ENCODE measurements at regions not wholly inside any gene's neighbourhood (a gene's known extent, or its start where the extent isn't known, plus 50 kb on each side); places are given as distances from the start of the nearest gene placed in this dataset.

DNA sequence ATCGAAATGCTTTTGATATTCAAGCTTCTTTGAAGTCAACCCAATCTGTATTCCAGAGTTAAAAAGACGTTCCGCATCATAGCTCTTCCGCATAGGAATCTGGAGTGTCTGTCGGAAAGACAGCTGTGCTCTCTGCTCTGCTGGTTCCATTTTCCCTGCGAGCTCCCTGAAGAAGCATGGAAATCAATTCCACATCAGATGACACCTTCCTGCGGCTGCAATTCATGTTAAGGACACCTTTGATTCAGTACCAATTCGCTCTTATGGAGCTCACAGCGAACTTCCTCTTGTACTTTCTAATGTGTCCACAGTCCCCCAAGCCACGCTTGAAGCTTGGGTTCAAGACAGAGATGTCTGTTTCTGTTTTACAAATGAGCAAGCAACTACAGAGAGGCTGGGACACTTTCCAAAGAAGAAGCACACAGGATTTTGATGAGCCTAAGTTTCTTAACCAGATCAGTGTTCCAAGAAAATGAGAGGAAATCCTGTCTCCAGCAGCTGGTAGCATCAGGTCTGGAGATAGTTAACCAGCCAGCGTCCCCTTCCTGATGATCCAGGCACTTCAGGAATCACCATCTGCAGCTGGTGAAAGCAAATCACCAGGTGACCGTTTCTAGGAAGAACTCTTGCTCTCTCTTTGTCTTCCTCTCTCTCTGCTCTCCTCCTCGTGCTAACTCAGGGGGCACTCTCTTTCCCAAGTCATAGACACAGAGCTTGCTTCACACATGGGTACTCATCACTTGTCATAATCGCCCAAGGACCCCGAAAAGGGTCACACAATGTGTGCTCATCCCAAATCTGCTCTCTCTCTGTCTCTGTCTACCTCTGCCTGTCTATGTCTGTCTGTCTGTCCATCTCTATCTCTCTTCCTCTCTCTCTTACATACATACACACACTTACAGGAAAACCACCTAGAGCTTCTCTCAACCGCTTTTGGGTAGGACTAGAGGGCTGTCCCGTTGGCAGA is 281.8 kb downstream of the FAM43A start:
- Mint-ChIP-seq H3K27ac (no peak overlapping the region; a peak in 1 of 7 replicates), H3K9me3 (peaks cover 0 to 7% of the 10 kb centered on the region in 2 experiments; a peak in 3 of 5 replicates), H3K36me3 (ENCODE audit: insufficient read depth in 1 of 3, low read depth in 3 of 3) (peaks cover 0 to 4% (median 0%) of the 10 kb centered on the region in 3 experiments; a peak in 1 of 7 replicates), H3K27me3 (ENCODE audit: low read depth) (peaks cover 14% of the 10 kb centered on the region), H3K4me3 (no peak overlapping the region), H3K4me1 (no peaks in the 10 kb centered on the region)
- Histone ChIP-seq H3K4ac (ENCODE audit: low read depth, low read length) (no peak overlapping the region), H2AFZ (ENCODE audit: low read length) (no peak overlapping the region), H3K23ac (ENCODE audit: insufficient read length, low read depth, low read length) (no peak overlapping the region), H3K27me3 (ENCODE audit: insufficient read depth, low read length) (no peaks in the 10 kb centered on the region), H3K4me1 (ENCODE audit: insufficient read depth, low read length) (no peaks in the 10 kb centered on the region), H3K56ac (ENCODE audit: insufficient read length, low read depth, low read length) (no peak overlapping the region), H2BK5ac (ENCODE audit: insufficient read length, low read length) (no peak overlapping the region), H4K8ac (replicated peaks; ENCODE audit: insufficient read length, low read depth, low read length) (no peak overlapping the region), H3K14ac (ENCODE audit: insufficient read depth, low read length) (no peak overlapping the region), H2AK5ac (ENCODE audit: insufficient read length, low read length) (no peak overlapping the region), H2BK120ac (ENCODE audit: low read depth, low read length, poor library complexity, severe bottlenecking) (no peak overlapping the region), H3K27ac (ENCODE audit: insufficient read length, low read depth, low read length) (no peak overlapping the region), H3T11ph (ENCODE audit: low read length) (no peak overlapping the region), H2BK12ac (ENCODE audit: insufficient read length, low read depth, low read length) (no peak overlapping the region), H3K9ac (ENCODE audit: extremely low read depth, insufficient read length, low read length) (no peak overlapping the region), H2BK15ac (ENCODE audit: low read depth, low read length) (no peak overlapping the region), H4K20me1 (ENCODE audit: control insufficient read depth, insufficient read depth, insufficient read length) (no peaks in the 10 kb centered on the region), H3K79me1 (ENCODE audit: insufficient read depth, low read depth, low read length, poor library complexity, severe bottlenecking) (no peaks in the 10 kb centered on the region), H3K23me2 (ENCODE audit: insufficient read length, low read depth, low read length, poor library complexity, severe bottlenecking) (no peaks in the 10 kb centered on the region), H3K18ac (ENCODE audit: insufficient read length, low read depth, low read length) (no peak overlapping the region), H3K4me2 (ENCODE audit: insufficient read depth, insufficient read length, low read length) (no peak overlapping the region), H4K91ac (ENCODE audit: insufficient read length, low read depth, low read length) (no peak overlapping the region), H3K79me2 (ENCODE audit: insufficient read depth, low read length) (no peaks in the 10 kb centered on the region), H2BK20ac (ENCODE audit: low read depth, low read length, poor library complexity, severe bottlenecking) (no peak overlapping the region), H4K5ac (ENCODE audit: insufficient read length, low read depth, low read length) (no peak overlapping the region), H3K9me3 (ENCODE audit: control insufficient read depth, low read depth, low read length) (no peaks in the 10 kb centered on the region)
- TF ChIP-seq, protein P1, sequence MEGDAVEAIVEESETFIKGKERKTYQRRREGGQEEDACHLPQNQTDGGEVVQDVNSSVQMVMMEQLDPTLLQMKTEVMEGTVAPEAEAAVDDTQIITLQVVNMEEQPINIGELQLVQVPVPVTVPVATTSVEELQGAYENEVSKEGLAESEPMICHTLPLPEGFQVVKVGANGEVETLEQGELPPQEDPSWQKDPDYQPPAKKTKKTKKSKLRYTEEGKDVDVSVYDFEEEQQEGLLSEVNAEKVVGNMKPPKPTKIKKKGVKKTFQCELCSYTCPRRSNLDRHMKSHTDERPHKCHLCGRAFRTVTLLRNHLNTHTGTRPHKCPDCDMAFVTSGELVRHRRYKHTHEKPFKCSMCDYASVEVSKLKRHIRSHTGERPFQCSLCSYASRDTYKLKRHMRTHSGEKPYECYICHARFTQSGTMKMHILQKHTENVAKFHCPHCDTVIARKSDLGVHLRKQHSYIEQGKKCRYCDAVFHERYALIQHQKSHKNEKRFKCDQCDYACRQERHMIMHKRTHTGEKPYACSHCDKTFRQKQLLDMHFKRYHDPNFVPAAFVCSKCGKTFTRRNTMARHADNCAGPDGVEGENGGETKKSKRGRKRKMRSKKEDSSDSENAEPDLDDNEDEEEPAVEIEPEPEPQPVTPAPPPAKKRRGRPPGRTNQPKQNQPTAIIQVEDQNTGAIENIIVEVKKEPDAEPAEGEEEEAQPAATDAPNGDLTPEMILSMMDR (conservative IDR thresholded peaks at IDR 0.05) = 0 out of 3 replicates have a peak, but pooled peaks have one; percentile 17
- WGBS (ENCODE audit: extremely low coverage, insufficient read length, low lambda C conversion rate) = no CpG with 5 or more reads among the region's 17 CpGs
- DNase-seq = no peak
